GM12878 (cell line): ENCODE measurements at regions not wholly inside any gene's neighbourhood (a gene's known extent, or its start where the extent isn't known, plus 50 kb on each side); places are given as distances from the start of the nearest gene placed in this dataset.

ENCODE experiments used
- ATAC-seq: fragments of 200-7000 bp; cut with Tn5 transposase; 3 replicates; pipeline ENCODE4 v1.9.1; 2020; ENCODE audit warnings: mild to moderate bottlenecking, moderate library complexity
- BruUV-seq: library from RNA; stranded (reverse); fragments of 400-500 nt; replicated peaks from 2 replicates; lab custom pipeline; 2021; lab: Mats Ljungman, UMichigan
- CTCF ChIA-PET: fragments of 300-600 bp; sonication (Branson Sonifier 250); formaldehyde crosslinking; extraction: SDS; loops from one replicate; lab custom pipeline; 2021; ENCODE audit warnings: inconsistent platforms; lab: Yijun Ruan, JAX
- POLR2A ChIA-PET: fragments of 350-600 bp; formaldehyde crosslinking; extraction: SDS; loops from one replicate; lab custom pipeline; 2021; ENCODE audit warnings: inconsistent platforms; lab: Charles Lee
- RAD21 ChIA-PET: fragments of 300-600 bp; sonication (Branson Sonifier 250); formaldehyde crosslinking; loops from one replicate; lab custom pipeline; 2023; ENCODE audit warnings: antibody characterized with exemption; ENCODE audit not compliant: unreplicated experiment; lab: Charles Lee
- SMC1A ChIA-PET: fragments of 300-600 bp; sonication (Branson Sonifier 250); formaldehyde crosslinking; loops from one replicate; lab custom pipeline; 2023; ENCODE audit not compliant: unreplicated experiment, uncharacterized antibody; lab: Charles Lee
- DNase-seq: peaks from one replicate; pipeline ENCODE4 v3.0.0-alpha.2; 2011; ENCODE audit warnings: low read depth, low spot score
- FAIRE-seq: peaks from 3 replicates; lab custom pipeline; 2011; peaks lifted over from hg19 to GRCh38; lab: Jason Lieb, UNC
- H2AFZ ChIP-seq: 2 replicates; pipeline ENCODE4 v1.6.0; 2011; ENCODE audit warnings: low read depth, low read length, control low read depth; ENCODE audit not compliant: control insufficient read depth
- H3K27ac ChIP-seq: 2 replicates; pipeline ENCODE4 v1.5.1; 2011; ENCODE audit warnings: control low read depth; ENCODE audit not compliant: control insufficient read depth, insufficient read depth
- H3K27me3 ChIP-seq, 2 experiments: replicated peaks in 1 of 2; 2 replicates each; pipeline versions ENCODE4 v1.6.0 to v1.6.1; 2011; ENCODE audit warnings: low read length in 1 of 2; ENCODE audit not compliant: control insufficient read depth in 2 of 2, insufficient read depth in 2 of 2
- H3K36me3 ChIP-seq, 2 experiments: 2 replicates each; pipeline ENCODE4 v1.5.1; 2011; ENCODE audit warnings: low read length in 1 of 2; ENCODE audit not compliant: control insufficient read depth in 2 of 2, insufficient read depth in 2 of 2
- H3K4me1 ChIP-seq: 2 replicates; pipeline ENCODE4 v1.6.1; 2011; ENCODE audit warnings: mild to moderate bottlenecking, low read length, moderate library complexity, mixed read lengths; ENCODE audit not compliant: control insufficient read depth, insufficient read depth
- H3K4me2 ChIP-seq: 2 replicates; pipeline ENCODE4 v1.6.0; 2011; ENCODE audit warnings: control low read depth; ENCODE audit not compliant: control insufficient read depth, insufficient read depth
- H3K4me3 ChIP-seq: fragments of 200-600 bp; sonication (generic); 2 replicates; pipeline ENCODE4 v1.5.1; 2016
- H3K79me2 ChIP-seq: 2 replicates; pipeline ENCODE4 v1.6.0; 2011; ENCODE audit warnings: low read length; ENCODE audit not compliant: control insufficient read depth, insufficient read depth
- H3K9ac ChIP-seq: 2 replicates; pipeline ENCODE4 v1.8.0; 2011; ENCODE audit warnings: low read length, control low read depth, mixed read lengths; ENCODE audit not compliant: control insufficient read depth, insufficient read depth
- H3K9me3 ChIP-seq: replicated peaks from 3 replicates; pipeline ENCODE4 v1.5.1; 2011; ENCODE audit warnings: mild to moderate bottlenecking, low read length; ENCODE audit not compliant: control insufficient read depth, insufficient read depth
- H4K20me1 ChIP-seq: 2 replicates; pipeline ENCODE4 v1.6.0; 2011; ENCODE audit not compliant: control insufficient read depth, insufficient read depth
- CHD1 ChIP-seq: IDR thresholded peaks from 2 replicates; pipeline ENCODE4 v1.6.1; 2012; ENCODE audit warnings: low read depth, low read length, improper control_type of control experiment
- CHD2 ChIP-seq: IDR thresholded peaks from 2 replicates; pipeline ENCODE4 v1.6.1; 2011; ENCODE audit warnings: low read depth, low read length, improper control_type of control experiment, borderline replicate concordance
- LARP7 ChIP-seq: fragments of 450-650 bp; IDR thresholded peaks from 2 replicates; pipeline ENCODE4 v1.6.1; 2017; ENCODE audit warnings: mild to moderate bottlenecking
- PAX5 ChIP-seq: IDR thresholded peaks from 2 replicates; pipeline ENCODE4 v1.6.1; 2011; ENCODE audit warnings: low read depth, low read length, borderline replicate concordance
- PKNOX1 ChIP-seq: fragments of 450-650 bp; IDR thresholded peaks from 2 replicates; pipeline ENCODE4 v1.6.1; 2016; ENCODE audit warnings: mild to moderate bottlenecking
- POLR2A ChIP-seq: IDR thresholded peaks from 2 replicates; pipeline ENCODE4 v1.6.1; 2011; ENCODE audit warnings: low read depth, mild to moderate bottlenecking, low read length
- RCOR1 ChIP-seq: conservative IDR thresholded peaks from 2 replicates; pipeline ENCODE4 v1.6.1; 2012; ENCODE audit warnings: low read depth, low read length, improper control_type of control experiment
- RFX5 ChIP-seq: IDR thresholded peaks from 2 replicates; pipeline ENCODE4 v1.6.1; 2011; ENCODE audit warnings: low read depth, low read length, improper control_type of control experiment
- TARDBP ChIP-seq: IDR thresholded peaks from 2 replicates; pipeline ENCODE4 v1.6.1; 2016; ENCODE audit warnings: borderline replicate concordance
- WRNIP1 ChIP-seq: IDR thresholded peaks from 2 replicates; pipeline ENCODE4 v1.6.1; 2011; ENCODE audit warnings: low read depth, low read length, improper control_type of control experiment, borderline replicate concordance
- in situ Hi-C: fragments of 300-500 bp; cut with MboI; formaldehyde crosslinking; loops from 9 replicates; pipeline ENCODE4 v1.14.3; 2018; ENCODE audit warnings: mixed read lengths
- intact Hi-C: fragments of 100-400 bp; cut with micrococcal nuclease; formaldehyde crosslinking; loops from one replicate; pipeline ENCODE4 v1.14.2; 2022; ENCODE audit not compliant: unreplicated experiment
- TF ChIP-seq, protein P1 (sequence below): fragments of 450-650 bp; formaldehyde crosslinking; IDR thresholded peaks from 2 replicates; pipeline ENCODE4 v1.4.0; 2020; ENCODE audit warnings: mild to moderate bottlenecking, moderate library complexity
- TF ChIP-seq, protein P2 (sequence below): fragments of 450-650 bp; IDR thresholded peaks from 2 replicates; pipeline ENCODE4 v1.6.1; 2017; ENCODE audit warnings: mild to moderate bottlenecking, low read depth, inconsistent platforms; ENCODE audit not compliant: poor library complexity, severe bottlenecking

DNA sequence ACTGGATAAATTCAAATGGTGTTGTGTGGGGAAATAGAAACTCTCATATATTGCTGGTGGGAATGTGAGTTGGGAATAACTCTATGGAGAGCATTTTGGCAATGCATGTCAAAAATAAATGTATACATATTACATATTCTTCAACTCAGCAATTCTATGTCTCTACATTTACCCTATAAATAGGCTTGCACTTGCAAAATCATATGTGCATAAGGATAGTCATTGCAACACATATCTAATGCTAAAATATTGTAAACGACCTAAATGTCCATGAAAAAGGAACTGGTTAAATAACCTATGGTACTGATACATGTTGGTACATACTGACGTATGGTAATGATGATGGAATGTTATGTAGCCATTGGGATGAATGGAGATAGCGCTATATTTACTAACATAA lies 94.5 kb upstream of the CHD1 start (continued):
- TF ChIP-seq, protein P1, sequence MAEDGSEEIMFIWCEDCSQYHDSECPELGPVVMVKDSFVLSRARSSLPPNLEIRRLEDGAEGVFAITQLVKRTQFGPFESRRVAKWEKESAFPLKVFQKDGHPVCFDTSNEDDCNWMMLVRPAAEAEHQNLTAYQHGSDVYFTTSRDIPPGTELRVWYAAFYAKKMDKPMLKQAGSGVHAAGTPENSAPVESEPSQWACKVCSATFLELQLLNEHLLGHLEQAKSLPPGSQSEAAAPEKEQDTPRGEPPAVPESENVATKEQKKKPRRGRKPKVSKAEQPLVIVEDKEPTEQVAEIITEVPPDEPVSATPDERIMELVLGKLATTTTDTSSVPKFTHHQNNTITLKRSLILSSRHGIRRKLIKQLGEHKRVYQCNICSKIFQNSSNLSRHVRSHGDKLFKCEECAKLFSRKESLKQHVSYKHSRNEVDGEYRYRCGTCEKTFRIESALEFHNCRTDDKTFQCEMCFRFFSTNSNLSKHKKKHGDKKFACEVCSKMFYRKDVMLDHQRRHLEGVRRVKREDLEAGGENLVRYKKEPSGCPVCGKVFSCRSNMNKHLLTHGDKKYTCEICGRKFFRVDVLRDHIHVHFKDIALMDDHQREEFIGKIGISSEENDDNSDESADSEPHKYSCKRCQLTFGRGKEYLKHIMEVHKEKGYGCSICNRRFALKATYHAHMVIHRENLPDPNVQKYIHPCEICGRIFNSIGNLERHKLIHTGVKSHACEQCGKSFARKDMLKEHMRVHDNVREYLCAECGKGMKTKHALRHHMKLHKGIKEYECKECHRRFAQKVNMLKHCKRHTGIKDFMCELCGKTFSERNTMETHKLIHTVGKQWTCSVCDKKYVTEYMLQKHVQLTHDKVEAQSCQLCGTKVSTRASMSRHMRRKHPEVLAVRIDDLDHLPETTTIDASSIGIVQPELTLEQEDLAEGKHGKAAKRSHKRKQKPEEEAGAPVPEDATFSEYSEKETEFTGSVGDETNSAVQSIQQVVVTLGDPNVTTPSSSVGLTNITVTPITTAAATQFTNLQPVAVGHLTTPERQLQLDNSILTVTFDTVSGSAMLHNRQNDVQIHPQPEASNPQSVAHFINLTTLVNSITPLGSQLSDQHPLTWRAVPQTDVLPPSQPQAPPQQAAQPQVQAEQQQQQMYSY (CRISPR knock-in tag) = no peak
- no peak for TF ChIP-seq LARP7

- FAIRE-seq (no peak), ATAC-seq (no peak), DNase-seq (no peak)
- ChIA-PET RAD21 (no interaction called here), POLR2A (no interaction called here), SMC1A (no interaction called here), CTCF (no interaction called here)
- no peaks in the 10 kb centered on the region for H3K79me2 ChIP-seq
- no peak overlapping the region for H3K4me2 ChIP-seq
- H2AFZ ChIP-seq = no peak overlapping the region
- H3K9me3 ChIP-seq = no peaks in the 10 kb centered on the region
- no peaks in the 10 kb centered on the region for H3K36me3 ChIP-seq
- H3K4me1 ChIP-seq = peaks cover 20% of the 10 kb centered on the region
- in situ Hi-C loops (no loop called here), intact Hi-C loops (no loop called here)
- no TSS peak for BruUV-seq
- H3K27me3 ChIP-seq = no peaks in the 10 kb centered on the region
- no peak overlapping the region for H3K4me3 ChIP-seq
- no peak overlapping the region for H3K27ac ChIP-seq
- H3K9ac ChIP-seq = no peak overlapping the region
- H4K20me1 ChIP-seq = no peaks in the 10 kb centered on the region
- TF ChIP-seq PKNOX1 (no peak), WRNIP1 (no peak), CHD2 (no peak), RCOR1 (no peak), POLR2A (no peak), TARDBP (no peak), PAX5 (no peak), RFX5 (no peak), CHD1 (no peak)
- TF ChIP-seq, protein P2, sequence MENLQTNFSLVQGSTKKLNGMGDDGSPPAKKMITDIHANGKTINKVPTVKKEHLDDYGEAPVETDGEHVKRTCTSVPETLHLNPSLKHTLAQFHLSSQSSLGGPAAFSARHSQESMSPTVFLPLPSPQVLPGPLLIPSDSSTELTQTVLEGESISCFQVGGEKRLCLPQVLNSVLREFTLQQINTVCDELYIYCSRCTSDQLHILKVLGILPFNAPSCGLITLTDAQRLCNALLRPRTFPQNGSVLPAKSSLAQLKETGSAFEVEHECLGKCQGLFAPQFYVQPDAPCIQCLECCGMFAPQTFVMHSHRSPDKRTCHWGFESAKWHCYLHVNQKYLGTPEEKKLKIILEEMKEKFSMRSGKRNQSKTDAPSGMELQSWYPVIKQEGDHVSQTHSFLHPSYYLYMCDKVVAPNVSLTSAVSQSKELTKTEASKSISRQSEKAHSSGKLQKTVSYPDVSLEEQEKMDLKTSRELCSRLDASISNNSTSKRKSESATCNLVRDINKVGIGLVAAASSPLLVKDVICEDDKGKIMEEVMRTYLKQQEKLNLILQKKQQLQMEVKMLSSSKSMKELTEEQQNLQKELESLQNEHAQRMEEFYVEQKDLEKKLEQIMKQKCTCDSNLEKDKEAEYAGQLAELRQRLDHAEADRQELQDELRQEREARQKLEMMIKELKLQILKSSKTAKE = no peak
- TF ChIP-seq, protein P1 (CRISPR knock-in tag) = no peak
Observed at GRCh38 chr5:99022250-99022649, 93.4 kb upstream of the CHD1 start.
